Iris pigment epithelial cell (primary cell): ENCODE measurements at regions not wholly inside any gene's neighbourhood (a gene's known extent, or its start where the extent isn't known, plus 50 kb on each side); places are given as distances from the start of the nearest gene placed in this dataset.
A peak's percentile ranks its signal among the peaks of the same experiment; 100 is the strongest.
"Not testable (repeated sequence)": the region's sequence is repeated elsewhere in the genome, so short reads cannot be mapped to it uniquely, and the experiment has no call there.

Experiments
- DNase-seq: peaks from one replicate; pipeline ENCODE4 v3.0.0-alpha.2; 2011; ENCODE audit warnings: low read depth

GRCh38 chr9:85204176-85204575, 534.6 kb downstream of the NTRK2 start:
- DNase-seq, result no peak

GRCh38 chr9:85202596-85202995, 533.1 kb downstream of the NTRK2 start:
- peak; percentile 15 for DNase-seq

- DNase-seq, result peak; percentile 15
These were observed 531.3 kb downstream of the NTRK2 start for GRCh38 chr9:85200726-85201404.

- DNase-seq, result no peak
These were observed 530.5 kb downstream of the NTRK2 start for GRCh38 chr9:85199866-85200495.

GRCh38 chr9:85192750-85193149, 523.2 kb downstream of the NTRK2 start:
- no peak for DNase-seq

GRCh38 chr9:85186218-85186585, 516.7 kb downstream of the NTRK2 start:
- DNase-seq, result no peak

GRCh38 chr9:85185486-85186217, 516.1 kb downstream of the NTRK2 start:
- DNase-seq, result no peak

GRCh38 chr9:85182383-85182782, 512.9 kb downstream of the NTRK2 start:
- DNase-seq, result no peak

- no peak for DNase-seq
These were observed 508.9 kb downstream of the NTRK2 start for GRCh38 chr9:85178474-85178873.

GRCh38 chr9:85173967-85174366, 504.4 kb downstream of the NTRK2 start:
- no peak for DNase-seq

GRCh38 chr9:85172001-85172978, 502.8 kb downstream of the NTRK2 start:
- no peak for DNase-seq

- DNase-seq, result no peak
These were observed 501.6 kb downstream of the NTRK2 start for GRCh38 chr9:85171163-85171562.

GRCh38 chr9:85168412-85168811, 498.9 kb downstream of the NTRK2 start:
- no peak for DNase-seq

- DNase-seq, result no peak
These were observed 497.6 kb downstream of the NTRK2 start for GRCh38 chr9:85167146-85167545.

GRCh38 chr9:85163825-85164224, 494.3 kb downstream of the NTRK2 start:
- DNase-seq, result no peak

- DNase-seq, result peak; percentile 1
These were observed 493.9 kb downstream of the NTRK2 start for GRCh38 chr9:85163415-85163814.

- no peak for DNase-seq
These were observed 493.3 kb downstream of the NTRK2 start for GRCh38 chr9:85162822-85163221.

- DNase-seq, result not testable (repeated sequence)
These were observed 491.4 kb downstream of the NTRK2 start for GRCh38 chr9:85160944-85161343.

GRCh38 chr9:85158512-85158911, 489.0 kb downstream of the NTRK2 start:
- no peak for DNase-seq

GRCh38 chr9:85157772-85158171, 488.2 kb downstream of the NTRK2 start:
- no peak for DNase-seq

- no peak for DNase-seq
These were observed 487.1 kb downstream of the NTRK2 start for GRCh38 chr9:85156652-85157051.

GRCh38 chr9:85155352-85155751, 485.8 kb downstream of the NTRK2 start:
- no peak for DNase-seq
